ENCODE measurements at regions not wholly inside any gene's neighbourhood (a gene's known extent, or its start where the extent isn't known, plus 50 kb on each side); places are given as distances from the start of the nearest gene placed in this dataset.

DNA sequence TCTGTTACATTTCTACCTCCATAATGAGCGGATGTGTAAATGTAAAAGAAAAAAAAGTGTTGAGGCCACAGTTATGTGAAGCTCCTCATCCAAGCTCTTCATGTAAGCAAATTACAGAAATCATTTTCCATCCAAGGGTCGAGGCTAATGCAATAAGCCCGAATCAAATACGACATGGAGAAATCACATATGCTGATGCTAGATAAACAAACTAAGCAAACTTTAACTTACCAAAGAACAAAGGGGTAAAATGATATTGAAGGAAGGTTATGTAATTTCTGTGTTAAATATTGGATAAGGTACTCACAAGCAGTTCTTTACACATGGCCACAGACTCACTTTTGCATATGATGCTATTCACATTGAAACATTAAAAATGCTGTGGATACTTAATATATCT, 310.2 kb upstream of the ID2 start:
- Mint-ChIP-seq H3K36me3 (no peaks in the 10 kb centered on the region), H3K4me3 (no peak overlapping the region), H3K27me3 (no peaks in the 10 kb centered on the region), H3K4me1 (ENCODE audit: unreplicated experiment) (no peaks in the 10 kb centered on the region), H3K27ac (no peak overlapping the region), H3K9me3 (peaks cover 11% of the 10 kb centered on the region)
- TF ChIP-seq, protein P1, sequence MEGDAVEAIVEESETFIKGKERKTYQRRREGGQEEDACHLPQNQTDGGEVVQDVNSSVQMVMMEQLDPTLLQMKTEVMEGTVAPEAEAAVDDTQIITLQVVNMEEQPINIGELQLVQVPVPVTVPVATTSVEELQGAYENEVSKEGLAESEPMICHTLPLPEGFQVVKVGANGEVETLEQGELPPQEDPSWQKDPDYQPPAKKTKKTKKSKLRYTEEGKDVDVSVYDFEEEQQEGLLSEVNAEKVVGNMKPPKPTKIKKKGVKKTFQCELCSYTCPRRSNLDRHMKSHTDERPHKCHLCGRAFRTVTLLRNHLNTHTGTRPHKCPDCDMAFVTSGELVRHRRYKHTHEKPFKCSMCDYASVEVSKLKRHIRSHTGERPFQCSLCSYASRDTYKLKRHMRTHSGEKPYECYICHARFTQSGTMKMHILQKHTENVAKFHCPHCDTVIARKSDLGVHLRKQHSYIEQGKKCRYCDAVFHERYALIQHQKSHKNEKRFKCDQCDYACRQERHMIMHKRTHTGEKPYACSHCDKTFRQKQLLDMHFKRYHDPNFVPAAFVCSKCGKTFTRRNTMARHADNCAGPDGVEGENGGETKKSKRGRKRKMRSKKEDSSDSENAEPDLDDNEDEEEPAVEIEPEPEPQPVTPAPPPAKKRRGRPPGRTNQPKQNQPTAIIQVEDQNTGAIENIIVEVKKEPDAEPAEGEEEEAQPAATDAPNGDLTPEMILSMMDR (conservative IDR thresholded peaks at IDR 0.05) = no peak
- no peak for DNase-seq (ENCODE audit: extremely low spot score, unreplicated experiment)

DNA sequence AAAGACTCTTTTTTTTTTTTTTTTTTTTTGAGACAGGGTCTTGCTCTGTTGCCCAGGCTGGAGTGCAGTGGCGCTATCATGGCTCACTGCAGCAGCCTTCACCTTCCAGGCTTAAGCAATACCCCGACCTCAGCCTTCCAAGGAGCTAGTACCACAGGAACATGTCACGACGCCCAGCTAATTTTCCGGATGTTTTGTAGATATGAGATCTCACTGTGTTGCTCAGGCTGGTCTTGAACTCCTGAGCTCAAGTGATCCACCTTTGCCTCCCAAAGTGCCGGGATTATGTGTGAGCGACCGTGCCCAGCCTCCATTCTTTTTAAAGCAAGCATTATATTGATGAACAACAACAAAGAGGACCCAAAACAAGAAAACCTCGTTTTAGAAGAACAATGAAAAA, 307.1 kb upstream of the ID2 start:
- H3K4me3 Mint-ChIP-seq = no peak overlapping the region

DNA sequence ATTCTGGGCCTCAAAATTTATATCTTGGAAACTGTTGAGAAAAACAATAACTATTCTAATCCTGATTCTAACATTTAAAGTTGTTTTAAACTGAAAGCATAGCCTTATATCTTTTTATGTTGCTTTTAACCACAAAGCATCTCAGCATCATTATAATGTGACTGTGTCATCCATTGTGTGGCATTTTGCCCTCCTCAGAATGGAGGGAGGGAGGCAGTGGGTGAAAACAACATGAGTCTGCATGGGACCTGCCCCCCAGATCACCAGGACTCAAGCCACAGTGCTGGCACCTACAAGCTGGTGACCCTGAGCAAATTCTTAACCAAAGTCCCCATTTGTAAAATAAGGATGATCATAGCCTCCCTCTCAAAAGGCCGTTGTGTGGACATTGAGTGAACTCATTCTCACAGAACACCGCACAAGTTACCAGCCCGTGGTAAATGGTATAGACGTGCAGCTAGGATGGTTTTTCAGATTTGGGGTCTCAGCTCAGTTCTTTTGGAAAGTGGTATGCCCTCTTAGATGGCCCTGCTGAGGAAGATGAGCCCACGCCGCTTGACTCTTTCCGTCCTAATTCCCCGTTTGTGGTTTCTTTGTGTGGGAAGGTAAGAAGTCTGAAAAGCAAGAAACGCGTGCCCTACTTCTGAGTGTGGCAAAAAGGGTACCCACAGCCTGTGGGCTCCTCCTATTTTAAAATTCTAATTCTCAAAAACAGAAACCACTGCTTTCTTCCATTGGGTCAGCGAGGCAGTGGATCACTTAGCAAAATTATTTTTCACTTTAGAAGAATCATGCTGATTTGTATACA, 305.0 kb upstream of the ID2 start:
- no peaks in the 10 kb centered on the region for H3K9me3 Mint-ChIP-seq
- H3K4me3 Mint-ChIP-seq = no peak overlapping the region
- TF ChIP-seq, protein P1 (conservative IDR thresholded peaks at IDR 0.05) = no peak
- no peaks in the 10 kb centered on the region for H3K27me3 Mint-ChIP-seq
- no peaks in the 10 kb centered on the region for H3K36me3 Mint-ChIP-seq
- H3K4me1 Mint-ChIP-seq (ENCODE audit: unreplicated experiment) = peaks cover 22% of the 10 kb centered on the region
- H3K27ac Mint-ChIP-seq = no peak overlapping the region
- no peak for DNase-seq (ENCODE audit: extremely low spot score, unreplicated experiment)

More for the DNA sequence above, 307.1 kb upstream of the ID2 start:
- no peaks in the 10 kb centered on the region for H3K27me3 Mint-ChIP-seq
- DNase-seq (ENCODE audit: extremely low spot score, unreplicated experiment) = no peak
- peaks cover 10% of the 10 kb centered on the region for H3K4me1 Mint-ChIP-seq (ENCODE audit: unreplicated experiment)
- H3K27ac Mint-ChIP-seq = no peak overlapping the region
- TF ChIP-seq, protein P1 (conservative IDR thresholded peaks at IDR 0.05) = no peak
- H3K36me3 Mint-ChIP-seq = no peaks in the 10 kb centered on the region
- H3K9me3 Mint-ChIP-seq = peaks cover 9% of the 10 kb centered on the region

DNA sequence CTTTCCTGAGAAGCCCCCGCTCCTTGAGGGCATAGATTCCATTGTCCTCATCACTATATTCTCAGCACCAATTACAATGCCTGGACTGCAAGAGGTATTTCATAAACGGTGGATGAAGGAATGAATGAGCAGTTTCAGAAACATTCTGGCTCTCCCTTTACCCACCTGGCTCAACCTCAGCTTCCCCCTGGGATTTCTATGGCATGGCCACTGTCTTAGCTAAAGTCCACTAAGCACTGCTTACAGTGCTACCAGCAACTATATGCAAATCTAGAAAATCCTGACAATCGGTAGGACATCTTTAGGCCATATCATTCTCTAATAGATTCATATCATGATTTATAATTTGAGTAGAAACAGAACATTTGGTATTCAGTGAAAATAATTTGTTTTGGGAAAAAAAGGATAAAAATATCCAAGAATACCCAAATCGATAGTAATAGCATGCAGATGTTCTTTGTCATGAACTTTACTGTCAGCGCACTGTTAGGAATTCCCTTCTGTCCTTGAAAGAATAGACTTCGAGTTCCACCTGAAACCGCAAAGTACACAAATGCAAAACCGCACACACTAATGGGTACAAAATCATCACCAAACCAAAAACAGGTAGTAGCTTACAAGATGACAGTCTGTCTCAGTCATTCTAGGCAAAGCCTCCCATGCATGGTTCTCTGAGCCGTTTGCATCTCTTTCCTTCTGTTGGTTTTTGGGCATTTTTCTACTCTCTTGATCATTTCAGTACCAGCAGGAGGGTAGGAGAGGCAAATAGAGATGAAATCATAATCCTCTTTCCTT, 303.6 kb upstream of the ID2 start:
- no peaks in the 10 kb centered on the region for H3K27me3 Mint-ChIP-seq
- no peaks in the 10 kb centered on the region for H3K36me3 Mint-ChIP-seq
- DNase-seq (ENCODE audit: extremely low spot score, unreplicated experiment) = no peak
- H3K27ac Mint-ChIP-seq = no peak overlapping the region
- peaks cover 22% of the 10 kb centered on the region for H3K4me1 Mint-ChIP-seq (ENCODE audit: unreplicated experiment)
- H3K9me3 Mint-ChIP-seq = no peaks in the 10 kb centered on the region
- H3K4me3 Mint-ChIP-seq = no peak overlapping the region
- TF ChIP-seq, protein P1 (conservative IDR thresholded peaks at IDR 0.05) = no peak

DNA sequence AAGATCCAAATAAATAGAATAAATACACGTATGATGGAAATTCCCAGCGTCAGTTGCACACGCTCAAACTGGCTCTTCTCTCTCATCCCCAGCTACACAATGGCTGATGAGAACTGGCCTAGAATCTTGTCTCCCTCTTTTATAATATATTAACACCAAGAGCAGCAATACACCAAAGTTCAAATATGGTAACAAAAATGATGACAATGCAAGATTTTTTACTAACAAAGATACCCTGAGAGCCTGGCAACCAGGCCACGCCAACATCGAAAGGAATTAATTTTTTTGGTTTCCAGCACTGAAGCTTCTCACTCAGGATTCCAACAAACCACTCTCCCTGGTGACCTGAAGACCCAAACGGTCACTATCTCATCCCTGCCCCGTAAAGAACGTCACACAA, 302.7 kb upstream of the ID2 start:
- DNase-seq (ENCODE audit: extremely low spot score, unreplicated experiment) = no peak
- no peak overlapping the region for H3K27ac Mint-ChIP-seq
- no peaks in the 10 kb centered on the region for H3K36me3 Mint-ChIP-seq
- TF ChIP-seq, protein P1 (conservative IDR thresholded peaks at IDR 0.05) = no peak
- H3K4me3 Mint-ChIP-seq = no peak overlapping the region
- H3K9me3 Mint-ChIP-seq = no peaks in the 10 kb centered on the region
- H3K27me3 Mint-ChIP-seq = no peaks in the 10 kb centered on the region
- peaks cover 22% of the 10 kb centered on the region for H3K4me1 Mint-ChIP-seq (ENCODE audit: unreplicated experiment)

Measured in type B pancreatic cell (in vitro differentiated cells).